ENCODE measurements at regions not wholly inside any gene's neighbourhood (a gene's known extent, or its start where the extent isn't known, plus 50 kb on each side); places are given as distances from the start of the nearest gene placed in this dataset.

DNA sequence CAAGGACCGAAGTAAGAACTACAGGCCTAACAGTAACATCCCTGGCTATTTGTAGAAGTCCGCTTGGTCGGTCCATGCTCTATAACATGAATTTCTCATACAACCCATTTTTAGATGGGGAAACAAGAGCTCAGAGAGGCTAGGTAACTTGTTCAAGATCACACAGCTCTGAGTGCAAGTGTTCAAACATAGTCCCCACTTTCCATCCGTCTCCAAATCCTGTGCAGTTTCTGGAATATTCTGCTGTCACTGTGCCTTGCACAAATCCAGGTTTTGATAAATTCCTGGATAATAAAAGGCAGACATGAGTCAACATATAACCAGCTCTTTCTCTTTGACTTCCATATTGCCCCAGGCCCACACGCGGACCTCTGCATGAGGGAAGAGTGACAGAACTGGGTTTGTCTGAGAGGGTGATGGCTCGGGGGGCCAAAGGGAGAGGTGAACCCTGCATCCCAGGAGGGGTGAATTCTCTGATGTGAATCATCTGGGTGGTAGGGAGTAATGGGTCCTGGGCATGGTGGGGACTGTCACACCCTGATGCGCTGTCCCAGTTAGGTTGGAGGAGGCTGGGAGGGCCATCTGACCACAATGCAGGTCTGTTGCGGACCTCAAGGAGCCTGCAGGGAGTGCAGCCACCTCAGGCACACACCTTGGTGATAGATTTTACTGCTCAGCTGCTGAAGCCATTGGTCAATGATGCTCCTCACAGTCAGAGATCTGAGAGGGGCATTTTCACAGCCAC is 162.2 kb downstream of the SMAD6 start:
- no peak for TF ChIP-seq CTCF (IDR thresholded peaks at IDR 0.05)
- TF ChIP-seq POLR2A (IDR thresholded peaks at IDR 0.05): no peak
- TF ChIP-seq POLR2AphosphoS5 (IDR thresholded peaks at IDR 0.05): no peak
- no peak for TF ChIP-seq EP300 (IDR thresholded peaks at IDR 0.05; ENCODE audit: low read depth)

Measured in transverse colon (tissue), 4 donors.